HepG2 (cell line): ENCODE measurements at regions not wholly inside any gene's neighbourhood (a gene's known extent, or its start where the extent isn't known, plus 50 kb on each side); places are given as distances from the start of the nearest gene placed in this dataset.

Source experiments
- ATAC-seq: fragments of 200-7000 bp; cut with Tn5 transposase; 3 replicates; pipeline ENCODE4 v1.9.1; 2020; ENCODE audit warnings: mild to moderate bottlenecking, moderate library complexity
- BruUV-seq: library from RNA; stranded (reverse); fragments of 400-500 nt; replicated peaks from 2 replicates; lab custom pipeline; 2021; lab: Mats Ljungman, UMichigan
- CTCF ChIA-PET: fragments of 300-600 bp; formaldehyde crosslinking; extraction: SDS; loops from one replicate; lab custom pipeline; 2021; ENCODE audit warnings: low total read pairs, inconsistent platforms, low intra/inter-chr PET ratio; lab: Yijun Ruan, JAX
- POLR2A ChIA-PET: fragments of 350-600 bp; sonication (Branson Sonifier 250); formaldehyde crosslinking; loops from one replicate; lab custom pipeline; 2020; ENCODE audit warnings: antibody characterized with exemption, inconsistent platforms; lab: Yijun Ruan, JAX
- DNase-seq: peaks from one replicate; pipeline ENCODE4 v3.0.0-alpha.2; 2015; ENCODE audit warnings: low spot score
- FAIRE-seq: peaks from 3 replicates; lab custom pipeline; 2011; peaks lifted over from hg19 to GRCh38; lab: Jason Lieb, UNC
- H2AFZ ChIP-seq: one replicate; pipeline ENCODE4 v1.6.1; 2011; ENCODE audit warnings: low read length, inconsistent platforms
- H3K27ac ChIP-seq: fragments of 300-600 bp; 3 replicates; pipeline ENCODE4 v1.8.0; 2011; ENCODE audit warnings: mixed run types, mild to moderate bottlenecking, mixed read lengths, low read length, inconsistent platforms; ENCODE audit not compliant: insufficient read depth; ENCODE audit errors: extremely low read length
- H3K27me3 ChIP-seq, 2 experiments: fragments of 200-600 bp in 1 of 2; 2 replicates in 1 of 2; 3 replicates in 1 of 2; pipeline versions ENCODE4 v1.6.0 to v1.8.0; 2011; ENCODE audit warnings: low read length in 2 of 2, mild to moderate bottlenecking in 2 of 2, moderate library complexity in 2 of 2, inconsistent platforms in 1 of 2; ENCODE audit not compliant: insufficient read depth in 2 of 2, control insufficient read depth in 1 of 2
- H3K36me3 ChIP-seq, 2 experiments: fragments of 200-600 bp in 1 of 2; replicated peaks in 1 of 2; 2 replicates in 1 of 2; 3 replicates in 1 of 2; pipeline versions ENCODE4 v1.5.1 to v1.8.0; 2011; ENCODE audit warnings: low read length in 2 of 2, inconsistent platforms in 1 of 2; ENCODE audit not compliant: insufficient read depth in 2 of 2, control insufficient read depth in 1 of 2
- H3K4me1 ChIP-seq: 2 replicates; pipeline ENCODE4 v1.5.1; 2012; ENCODE audit warnings: low read length, inconsistent platforms; ENCODE audit not compliant: insufficient read depth
- H3K4me2 ChIP-seq: 2 replicates; pipeline ENCODE4 v1.6.0; 2011; ENCODE audit warnings: low read depth, low read length, inconsistent platforms
- H3K4me3 ChIP-seq, 3 experiments: fragments of 200-600 bp in 1 of 3; sonication (generic), shearing (Covaris generic) in 1 of 3; replicated peaks in 1 of 3; 2 replicates each; pipeline ENCODE4 v1.5.1; 2011 to 2016; ENCODE audit warnings: low read length in 3 of 3, inconsistent platforms in 2 of 3, low read depth in 2 of 3, mild to moderate bottlenecking in 2 of 3, control low read depth in 1 of 3, mixed read lengths in 1 of 3; ENCODE audit not compliant: insufficient read depth in 1 of 3
- H3K79me2 ChIP-seq: one replicate; pipeline ENCODE4 v1.6.1; 2011; ENCODE audit warnings: low read length, inconsistent platforms; ENCODE audit not compliant: insufficient read depth
- H3K9ac ChIP-seq: 2 replicates; pipeline ENCODE4 v1.6.0; 2011; ENCODE audit warnings: mild to moderate bottlenecking, low read depth, low read length, inconsistent platforms; ENCODE audit not compliant: insufficient read depth
- H3K9me3 ChIP-seq: 2 replicates; pipeline ENCODE4 v1.5.1; 2012; ENCODE audit warnings: mild to moderate bottlenecking, low read length
- H4K20me1 ChIP-seq: 2 replicates; pipeline ENCODE4 v1.6.0; 2011; ENCODE audit warnings: inconsistent platforms, mild to moderate bottlenecking, low read length, moderate library complexity; ENCODE audit not compliant: insufficient read depth
- CEBPB ChIP-seq: IDR thresholded peaks from 2 replicates; pipeline ENCODE4 v1.6.1; 2011; ENCODE audit warnings: low read depth, low read length, improper control_type of control experiment, borderline replicate concordance
- FUBP1 ChIP-seq: sonication (generic); formaldehyde crosslinking; IDR thresholded peaks from 2 replicates; pipeline ENCODE4 v1.5.1; 2020; ENCODE audit warnings: missing genetic modification reagents, mild to moderate bottlenecking, borderline replicate concordance
- NFAT5 ChIP-seq: sonication (generic); formaldehyde crosslinking; IDR thresholded peaks from 2 replicates; pipeline ENCODE4 v1.4.0; 2020; ENCODE audit warnings: missing genetic modification reagents
- RFXAP ChIP-seq: sonication (generic); formaldehyde crosslinking; IDR thresholded peaks from 2 replicates; pipeline ENCODE4 v1.4.0; 2020; ENCODE audit warnings: missing genetic modification reagents, borderline replicate concordance
- TCF12 ChIP-seq, 2 experiments: fragments of 450-650 bp in 1 of 2; sonication (generic) in 1 of 2; formaldehyde crosslinking in 1 of 2; IDR thresholded peaks; 2 replicates each; pipeline versions ENCODE4 v1.6.1 to v1.8.0; 2017 to 2022; ENCODE audit warnings: antibody characterized with exemption in 1 of 2, mild to moderate bottlenecking in 1 of 2, missing genetic modification reagents in 1 of 2, moderate library complexity in 1 of 2
- TSC22D2 ChIP-seq: sonication (generic); formaldehyde crosslinking; IDR thresholded peaks from 2 replicates; pipeline ENCODE4 v1.5.1; 2020; ENCODE audit warnings: missing genetic modification reagents, mild to moderate bottlenecking, borderline replicate concordance
- U2AF1 ChIP-seq: fragments of 200-400 bp; formaldehyde crosslinking; optimal IDR thresholded peaks from 2 replicates; pipeline ENCODE3; 2017; ENCODE audit warnings: mild to moderate bottlenecking, low read depth, low read length
- ZNF121 ChIP-seq: sonication (generic); formaldehyde crosslinking; IDR thresholded peaks from 2 replicates; pipeline ENCODE4 v1.5.0; 2020; ENCODE audit warnings: mild to moderate bottlenecking, missing genetic modification reagents
- ZNF136 ChIP-seq: sonication (generic); formaldehyde crosslinking; IDR thresholded peaks from 2 replicates; pipeline ENCODE4 v1.8.1; 2022; ENCODE audit warnings: low read depth, mild to moderate bottlenecking, moderate library complexity, missing genetic modification reagents
- ZNF34 ChIP-seq: sonication (generic); formaldehyde crosslinking; IDR thresholded peaks from 2 replicates; pipeline ENCODE4 v1.4.0; 2020; ENCODE audit warnings: mild to moderate bottlenecking, missing genetic modification reagents, borderline replicate concordance
- ZNF468 ChIP-seq: sonication (generic); formaldehyde crosslinking; IDR thresholded peaks from 2 replicates; pipeline ENCODE4 v1.8.0; 2022; ENCODE audit warnings: mild to moderate bottlenecking, moderate library complexity, missing genetic modification reagents
- ZNF883 ChIP-seq: sonication (generic); formaldehyde crosslinking; IDR thresholded peaks from 2 replicates; pipeline ENCODE4 v1.5.1; 2020; ENCODE audit warnings: mild to moderate bottlenecking, missing genetic modification reagents; ENCODE audit errors: not compliant biosample characterization
- WGBS: methylation state at CpG from one replicate; pipeline ENCODE4 v1.1.6; 2017; ENCODE audit warnings: low lambda C conversion rate; 5-methylcytosine and 5-hydroxymethylcytosine counted together
- in situ Hi-C: cut with HindIII; loops from 2 replicates; pipeline ENCODE4 v1.10.0; 2017; ENCODE audit warnings: low pct_unique_long_range_greater_than_20kb; ENCODE audit not compliant: extremely low pct_ligation_motif_present
- intact Hi-C: fragments of 100-400 bp; cut with micrococcal nuclease; formaldehyde crosslinking; loops from one replicate; pipeline ENCODE4 v1.10.0; 2022; ENCODE audit not compliant: unreplicated experiment

- BruUV-seq = no TSS peak
- Histone ChIP-seq H4K20me1 (no peaks in the 10 kb centered on the region), H3K4me3 (no peak overlapping the region), H2AFZ (no peak overlapping the region), H3K4me1 (no peaks in the 10 kb centered on the region), H3K27ac (no peak overlapping the region), H3K4me2 (no peak overlapping the region), H3K9me3 (no peaks in the 10 kb centered on the region), H3K79me2 (no peaks in the 10 kb centered on the region), H3K9ac (no peak overlapping the region), H3K27me3 (no peaks in the 10 kb centered on the region), H3K36me3 (no peaks in the 10 kb centered on the region)
- in situ Hi-C loops = loop anchor here (25.0 kb wide), 1 partner anchor 610 kb away; the partner anchor contains the start of gene HSD11B1
- ChIA-PET CTCF (no interaction called here), POLR2A (no interaction called here)
- WGBS = 3% methylated on average over 4 of the region's 4 CpGs
- TF ChIP-seq FUBP1 (no peak), CEBPB (peak; percentile 47; the same call in 1 of the 2 replicates)
- no peak for FAIRE-seq
- DNase-seq = no peak
- intact Hi-C loops = no loop called here
- ATAC-seq = no peak
Observed at GRCh38 chr1:209102120-209102519, 481.4 kb upstream of the CAMK1G start.

- WGBS = 1% methylated on average over 4 of the region's 4 CpGs
- TF ChIP-seq TCF12 (IDR thresholded peaks at IDR 0.05) = no peak
- no peak for TF ChIP-seq TCF12 (CRISPR knock-in tag; IDR thresholded peaks at IDR 0.05)
- no peak for TF ChIP-seq ZNF121 (CRISPR knock-in tag)
- TF ChIP-seq TSC22D2 (CRISPR knock-in tag) = no peak
- no peak for TF ChIP-seq RFXAP (CRISPR knock-in tag)
- no peak for TF ChIP-seq NFAT5 (CRISPR knock-in tag)
- TF ChIP-seq ZNF136 (CRISPR knock-in tag) = no peak
- no peak for TF ChIP-seq ZNF468 (CRISPR knock-in tag)
- TF ChIP-seq ZNF34 (CRISPR knock-in tag) = no peak
- TF ChIP-seq U2AF1 = no peak
- no peak for TF ChIP-seq ZNF883 (CRISPR knock-in tag)
Observed at GRCh38 chr1:209102531-209102930, 481.0 kb upstream of the CAMK1G start.

More at GRCh38 chr1:209102531-209102930, 481.0 kb upstream of the CAMK1G start:
- Histone ChIP-seq H3K4me2 (no peak overlapping the region), H4K20me1 (no peaks in the 10 kb centered on the region), H3K27ac (no peak overlapping the region), H3K79me2 (no peaks in the 10 kb centered on the region), H3K36me3 (no peaks in the 10 kb centered on the region), H3K4me1 (no peaks in the 10 kb centered on the region), H2AFZ (no peak overlapping the region), H3K9me3 (no peaks in the 10 kb centered on the region), H3K27me3 (no peaks in the 10 kb centered on the region), H3K9ac (no peak overlapping the region), H3K4me3 (no peak overlapping the region)
- ATAC-seq (no peak), FAIRE-seq (no peak), DNase-seq (no peak)
- intact Hi-C loops = no loop called here
- POLR2A ChIA-PET = no interaction called here
- no TSS peak for BruUV-seq
- CTCF ChIA-PET = no interaction called here
- in situ Hi-C loops = loop anchor here (25.0 kb wide), 1 partner anchor 610 kb away; the partner anchor contains the start of gene HSD11B1
